Smooth muscle cell (in vitro differentiated cells): ENCODE measurements at regions not wholly inside any gene's neighbourhood (a gene's known extent, or its start where the extent isn't known, plus 50 kb on each side); places are given as distances from the start of the nearest gene placed in this dataset.

Experiments used
- DNase-seq: peaks from one replicate; lab custom pipeline; 2025; ENCODE audit not compliant: unreplicated experiment; lab: John Stamatoyannopoulos, UW
- H2AFZ ChIP-seq: fragments of 200-600 bp; sonication (generic); 2 replicates; pipeline ENCODE4 v1.6.0; 2016; ENCODE audit warnings: antibody characterized with exemption, low read depth, mild to moderate bottlenecking
- H3F3A ChIP-seq: fragments of 200-600 bp; sonication (generic); 2 replicates; pipeline ENCODE4 v1.6.0; 2017; ENCODE audit warnings: antibody characterized with exemption, low read depth
- H3K27ac ChIP-seq: fragments of 200-600 bp; sonication (generic); 2 replicates; pipeline ENCODE4 v1.5.1; 2016; ENCODE audit warnings: low read depth, mild to moderate bottlenecking
- H3K27me3 ChIP-seq: fragments of 200-600 bp; sonication (generic); 2 replicates; pipeline ENCODE4 v1.6.1; 2016; ENCODE audit warnings: low read depth, mild to moderate bottlenecking
- H3K36me3 ChIP-seq: fragments of 200-600 bp; sonication (generic); 2 replicates; pipeline ENCODE4 v1.5.1; 2016; ENCODE audit warnings: low read depth
- H3K4me1 ChIP-seq: fragments of 200-600 bp; sonication (generic); 2 replicates; pipeline ENCODE4 v1.5.1; 2016; ENCODE audit warnings: low read depth
- H3K4me2 ChIP-seq: fragments of 200-600 bp; sonication (generic); 2 replicates; pipeline ENCODE4 v1.6.0; 2016; ENCODE audit warnings: mild to moderate bottlenecking
- H3K4me3 ChIP-seq: fragments of 200-600 bp; sonication (generic); 2 replicates; pipeline ENCODE4 v1.5.1; 2016; ENCODE audit warnings: mild to moderate bottlenecking
- H3K79me2 ChIP-seq: fragments of 200-600 bp; sonication (generic); 2 replicates; pipeline ENCODE4 v1.6.0; 2016; ENCODE audit warnings: low read depth, mild to moderate bottlenecking
- H3K9ac ChIP-seq: fragments of 200-600 bp; sonication (generic); 2 replicates; pipeline ENCODE4 v1.6.0; 2016; ENCODE audit warnings: low read depth
- H3K9me3 ChIP-seq: fragments of 200-600 bp; sonication (generic); replicated peaks from 2 replicates; pipeline ENCODE4 v1.5.1; 2016; ENCODE audit warnings: low read depth
- H4K20me1 ChIP-seq: fragments of 200-600 bp; sonication (generic); 2 replicates; pipeline ENCODE4 v1.6.0; 2016; ENCODE audit warnings: low read depth
- WGBS: methylation state at CpG from one replicate; pipeline ENCODE4 v1.1.7; 2016; ENCODE audit warnings: low lambda C conversion rate; 5-methylcytosine and 5-hydroxymethylcytosine counted together
- TF ChIP-seq, protein P1 (sequence below): fragments of 200-600 bp; sonication (generic); IDR thresholded peaks from 2 replicates; pipeline ENCODE4 v1.5.1; 2017; ENCODE audit warnings: borderline replicate concordance, mild to moderate bottlenecking, antibody characterized with exemption; ENCODE audit not compliant: insufficient read depth, poor library complexity, severe bottlenecking

- no peak overlapping the region for H2AFZ ChIP-seq
- H3K27me3 ChIP-seq: no peaks in the 10 kb centered on the region
- H3F3A ChIP-seq: peaks cover 20% of the 10 kb centered on the region
- no peaks in the 10 kb centered on the region for H3K9me3 ChIP-seq
- H3K4me3 ChIP-seq: no peak overlapping the region
- H3K27ac ChIP-seq: peak overlapping the region; percentile 88
- no peak for DNase-seq
- H3K79me2 ChIP-seq: no peaks in the 10 kb centered on the region
- 38% methylated on average over 6 of the region's 6 CpGs for WGBS
- no peaks in the 10 kb centered on the region for H3K36me3 ChIP-seq
- peak overlapping the region; percentile 38 for H3K4me2 ChIP-seq
- TF ChIP-seq, protein P1, sequence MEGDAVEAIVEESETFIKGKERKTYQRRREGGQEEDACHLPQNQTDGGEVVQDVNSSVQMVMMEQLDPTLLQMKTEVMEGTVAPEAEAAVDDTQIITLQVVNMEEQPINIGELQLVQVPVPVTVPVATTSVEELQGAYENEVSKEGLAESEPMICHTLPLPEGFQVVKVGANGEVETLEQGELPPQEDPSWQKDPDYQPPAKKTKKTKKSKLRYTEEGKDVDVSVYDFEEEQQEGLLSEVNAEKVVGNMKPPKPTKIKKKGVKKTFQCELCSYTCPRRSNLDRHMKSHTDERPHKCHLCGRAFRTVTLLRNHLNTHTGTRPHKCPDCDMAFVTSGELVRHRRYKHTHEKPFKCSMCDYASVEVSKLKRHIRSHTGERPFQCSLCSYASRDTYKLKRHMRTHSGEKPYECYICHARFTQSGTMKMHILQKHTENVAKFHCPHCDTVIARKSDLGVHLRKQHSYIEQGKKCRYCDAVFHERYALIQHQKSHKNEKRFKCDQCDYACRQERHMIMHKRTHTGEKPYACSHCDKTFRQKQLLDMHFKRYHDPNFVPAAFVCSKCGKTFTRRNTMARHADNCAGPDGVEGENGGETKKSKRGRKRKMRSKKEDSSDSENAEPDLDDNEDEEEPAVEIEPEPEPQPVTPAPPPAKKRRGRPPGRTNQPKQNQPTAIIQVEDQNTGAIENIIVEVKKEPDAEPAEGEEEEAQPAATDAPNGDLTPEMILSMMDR: no peak
- no peaks in the 10 kb centered on the region for H4K20me1 ChIP-seq
- H3K4me1 ChIP-seq: peaks cover 11% of the 10 kb centered on the region
- peak overlapping the region; percentile 50 for H3K9ac ChIP-seq
Measured at GRCh38 chr10:3526727-3527501, 258.1 kb downstream of the KLF6 start.

DNA sequence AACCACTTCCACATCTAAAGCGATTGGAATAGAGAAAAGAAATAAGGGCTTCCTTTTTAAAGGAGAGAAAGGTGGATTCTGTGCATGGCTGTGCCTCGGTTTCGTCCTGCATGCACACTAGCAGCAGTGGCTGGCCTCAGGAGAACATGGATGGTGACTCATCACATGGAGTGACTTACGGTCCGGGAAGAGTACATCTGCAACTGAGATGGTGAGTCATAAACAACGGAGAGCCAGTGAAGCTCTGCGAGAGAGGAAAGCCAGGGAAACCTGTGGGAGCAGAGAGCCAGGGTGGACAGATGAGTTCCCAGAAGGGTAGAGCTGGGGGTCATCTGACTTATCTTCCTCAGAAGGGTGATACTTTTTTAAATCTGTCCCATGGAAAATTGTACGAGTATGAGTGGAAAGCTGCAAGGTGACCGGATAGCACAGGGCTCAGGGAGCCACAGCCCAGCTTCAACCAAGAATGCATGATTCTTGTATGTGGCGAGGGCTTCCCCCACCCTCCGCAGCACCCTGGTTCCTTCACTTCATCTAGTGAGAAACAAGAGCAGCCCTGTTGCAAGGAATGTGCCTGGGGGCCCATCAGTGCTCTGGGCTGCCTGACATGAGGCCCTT, 259.1 kb downstream of the KLF6 start:
- peak; percentile 11 for DNase-seq
- Histone ChIP-seq H3K79me2 (no peaks in the 10 kb centered on the region), H3K36me3 (no peaks in the 10 kb centered on the region), H3K4me2 (peak overlapping the region; percentile 40), H3K9me3 (no peaks in the 10 kb centered on the region), H4K20me1 (no peaks in the 10 kb centered on the region), H3K27me3 (no peaks in the 10 kb centered on the region), H3F3A (peaks cover 20% of the 10 kb centered on the region), H3K9ac (peak overlapping the region; percentile 56), H2AFZ (no peak overlapping the region), H3K27ac (peak overlapping the region; percentile 88), H3K4me1 (peaks cover 11% of the 10 kb centered on the region), H3K4me3 (no peak overlapping the region)
- TF ChIP-seq, protein P1: no peak
- 32% methylated on average over 11 of the region's 11 CpGs for WGBS

DNA sequence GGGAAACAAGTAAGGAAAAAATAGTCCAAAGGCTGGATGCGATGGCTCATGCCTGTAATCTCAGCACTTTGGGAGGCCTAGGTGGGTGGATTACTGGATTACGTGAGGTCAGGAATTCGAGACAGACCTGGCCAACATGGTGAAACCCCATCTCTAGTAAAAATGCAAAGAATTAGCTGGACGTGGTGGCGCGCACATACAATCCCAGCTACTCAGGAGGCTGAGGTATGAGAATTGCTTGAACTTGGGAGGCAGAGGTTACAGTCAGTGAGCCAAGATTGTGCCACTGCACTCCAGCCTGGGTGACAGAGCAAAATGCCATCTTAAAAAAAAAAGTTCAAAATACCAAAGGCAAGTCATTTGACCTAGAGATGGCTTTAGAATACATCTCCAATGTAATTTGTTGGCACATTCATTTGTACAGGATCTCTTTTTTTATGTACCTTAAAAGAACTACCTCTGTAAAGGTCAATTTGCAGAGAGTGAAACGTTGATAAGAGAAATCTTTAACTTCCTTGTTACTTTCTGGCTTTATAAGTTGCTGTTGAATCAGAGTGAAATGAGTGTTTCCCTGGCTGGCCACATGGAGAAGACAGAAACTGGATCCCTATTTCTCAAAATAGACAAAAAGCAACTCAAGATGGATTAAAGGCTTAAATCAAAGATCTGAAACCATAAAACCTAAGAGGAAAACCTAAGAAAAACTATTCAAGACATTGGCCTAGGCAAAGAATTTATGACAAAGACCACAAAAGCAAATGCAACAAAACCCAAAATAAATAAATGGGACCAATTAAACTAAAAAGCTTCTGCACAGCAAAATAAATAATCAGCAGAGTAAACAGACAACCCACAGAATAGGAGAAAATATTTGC, 260.7 kb downstream of the KLF6 start:
- WGBS: 65% methylated on average over 7 of the region's 7 CpGs

More for the DNA sequence above, 260.7 kb downstream of the KLF6 start:
- Histone ChIP-seq H3K4me1 (peaks cover 11% of the 10 kb centered on the region), H2AFZ (no peak overlapping the region), H4K20me1 (no peaks in the 10 kb centered on the region), H3K4me2 (peak overlapping the region; percentile 27), H3K4me3 (no peak overlapping the region), H3K79me2 (no peaks in the 10 kb centered on the region), H3F3A (peaks cover 20% of the 10 kb centered on the region), H3K36me3 (no peaks in the 10 kb centered on the region), H3K9ac (no peak overlapping the region), H3K27ac (peak overlapping the region; percentile 61), H3K27me3 (no peaks in the 10 kb centered on the region), H3K9me3 (no peaks in the 10 kb centered on the region)
- TF ChIP-seq, protein P1: no peak
- DNase-seq: no peak
